OCI-LY1 (cell line): ENCODE measurements at regions not wholly inside any gene's neighbourhood (a gene's known extent, or its start where the extent isn't known, plus 50 kb on each side); places are given as distances from the start of the nearest gene placed in this dataset.
A peak's percentile ranks its signal among the peaks of the same experiment; 100 is the strongest.
"Not testable (repeated sequence)": the region's sequence is repeated elsewhere in the genome, so short reads cannot be mapped to it uniquely, and the experiment has no call there.

Source experiments
- H2AFZ ChIP-seq: fragments of 200-600 bp; sonication (generic), shearing (Covaris generic); 2 replicates; pipeline ENCODE4 v1.6.0; 2014; ENCODE audit warnings: antibody characterized with exemption, mild to moderate bottlenecking, low read length
- H3F3A ChIP-seq: fragments of 200-600 bp; sonication (generic), shearing (Covaris generic); 2 replicates; pipeline ENCODE4 v1.6.0; 2014; ENCODE audit warnings: mild to moderate bottlenecking, antibody characterized with exemption, low read length, moderate library complexity; ENCODE audit not compliant: insufficient read depth
- H3K27ac ChIP-seq: fragments of 200-600 bp; sonication (generic); 2 replicates; pipeline ENCODE4 v1.5.1; 2014; ENCODE audit warnings: low read length, mixed run types, mild to moderate bottlenecking, low read depth; ENCODE audit not compliant: poor library complexity, severe bottlenecking
- H3K27me3 ChIP-seq: fragments of 200-600 bp; sonication (generic); 2 replicates; pipeline ENCODE4 v1.6.0; 2014; ENCODE audit warnings: antibody characterized with exemption, mild to moderate bottlenecking, low read length, moderate library complexity; ENCODE audit not compliant: insufficient read depth
- H3K36me3 ChIP-seq: fragments of 200-600 bp; sonication (generic); 2 replicates; pipeline ENCODE4 v1.6.1; 2014; ENCODE audit warnings: mild to moderate bottlenecking, antibody characterized with exemption, low read length, moderate library complexity, mixed read lengths; ENCODE audit not compliant: insufficient read depth
- H3K4me1 ChIP-seq: fragments of 200-600 bp; sonication (generic); 2 replicates; pipeline ENCODE4 v1.5.1; 2014; ENCODE audit warnings: mild to moderate bottlenecking, low read length, moderate library complexity; ENCODE audit not compliant: insufficient read depth, severe bottlenecking
- H3K4me2 ChIP-seq: fragments of 200-600 bp; sonication (generic), shearing (Covaris generic); 2 replicates; pipeline ENCODE4 v1.6.1; 2014; ENCODE audit warnings: low read length
- H3K4me3 ChIP-seq: fragments of 200-600 bp; sonication (generic); 2 replicates; pipeline ENCODE4 v1.5.1; 2014; ENCODE audit warnings: low read length, low read depth, mild to moderate bottlenecking, mixed read lengths; ENCODE audit not compliant: poor library complexity, severe bottlenecking
- H3K79me2 ChIP-seq: fragments of 200-600 bp; shearing (Covaris generic); 2 replicates; pipeline ENCODE4 v1.6.1; 2016; ENCODE audit warnings: mixed run types, low read length, mixed read lengths; ENCODE audit not compliant: insufficient read depth
- H3K9ac ChIP-seq: fragments of 200-600 bp; sonication (generic), shearing (Covaris generic); 2 replicates; pipeline ENCODE4 v1.6.1; 2014; ENCODE audit warnings: mild to moderate bottlenecking, low read length, mixed read lengths
- H3K9me2 ChIP-seq: fragments of 200-600 bp; sonication (generic), shearing (Covaris generic); 2 replicates; pipeline ENCODE4 v1.6.1; 2014; ENCODE audit warnings: low read depth, mild to moderate bottlenecking, low read length, mixed read lengths
- H3K9me3 ChIP-seq: fragments of 200-600 bp; shearing (Covaris generic); 2 replicates; pipeline ENCODE4 v1.6.1; 2014; ENCODE audit warnings: low read length, mixed read lengths
- H4K20me1 ChIP-seq: fragments of 200-600 bp; sonication (generic), shearing (Covaris generic); 2 replicates; pipeline ENCODE4 v1.6.0; 2016; ENCODE audit warnings: mild to moderate bottlenecking, low read length; ENCODE audit not compliant: insufficient read depth
- CTCF ChIP-seq: fragments of 200-600 bp; sonication (generic), shearing (Covaris generic); IDR thresholded peaks from 2 replicates; pipeline ENCODE4 v1.5.1; 2017; ENCODE audit warnings: mild to moderate bottlenecking, antibody characterized with exemption, low read length, moderate library complexity, mixed read lengths
- EZH2 ChIP-seq: fragments of 200-600 bp; sonication (generic), shearing (Covaris generic); IDR thresholded peaks from 2 replicates; pipeline ENCODE4 v1.8.0; 2017; ENCODE audit warnings: borderline replicate concordance, mixed run types, mild to moderate bottlenecking, antibody characterized with exemption, low read length, moderate library complexity, mixed read lengths

- Histone ChIP-seq H3K9ac (no peak overlapping the region), H3K4me2 (no peak overlapping the region), H3F3A (no peaks in the 10 kb centered on the region), H2AFZ (no peak overlapping the region), H3K4me3 (no peak overlapping the region), H3K27me3 (no peaks in the 10 kb centered on the region), H3K79me2 (no peaks in the 10 kb centered on the region), H3K4me1 (no peaks in the 10 kb centered on the region), H4K20me1 (no peaks in the 10 kb centered on the region), H3K9me2 (no peaks in the 10 kb centered on the region), H3K36me3 (no peaks in the 10 kb centered on the region; the same call in 1 of the 2 replicates), H3K27ac (no peak overlapping the region), H3K9me3 (peaks cover 9% of the 10 kb centered on the region)
- TF ChIP-seq CTCF, result no peak
- TF ChIP-seq EZH2, result no peak
Observed at GRCh38 chr10:45227456-45227855, 88.0 kb downstream of the OR13A1 start.

- Histone ChIP-seq H3F3A (no peaks in the 10 kb centered on the region), H3K36me3 (no peaks in the 10 kb centered on the region; the same call in 1 of the 2 replicates), H3K9me3 (peaks cover 9% of the 10 kb centered on the region), H3K79me2 (no peaks in the 10 kb centered on the region), H4K20me1 (no peaks in the 10 kb centered on the region), H3K27me3 (no peaks in the 10 kb centered on the region), H3K4me1 (no peaks in the 10 kb centered on the region), H3K27ac (no peak overlapping the region), H3K9me2 (no peaks in the 10 kb centered on the region), H3K9ac (no peak overlapping the region), H3K4me2 (no peak overlapping the region), H2AFZ (no peak overlapping the region), H3K4me3 (no peak overlapping the region)
- TF ChIP-seq EZH2 (no peak), CTCF (no peak)
Observed at GRCh38 chr10:45229823-45230222, 85.6 kb downstream of the OR13A1 start.

- peak; percentile 59; the same call in 1 of the 2 replicates for TF ChIP-seq CTCF
- H3K79me2 ChIP-seq, H2AFZ ChIP-seq, H4K20me1 ChIP-seq, H3K27ac ChIP-seq, H3K9me2 ChIP-seq, H3K4me2 ChIP-seq, H3K36me3 ChIP-seq, H3K9me3 ChIP-seq, H3K27me3 ChIP-seq, H3F3A ChIP-seq, H3K9ac ChIP-seq, H3K4me3 ChIP-seq: not testable (repeated sequence)
- peaks cover 10% of the 10 kb centered on the region for H3K4me1 ChIP-seq
Observed at GRCh38 chr10:45235260-45235769, 80.1 kb downstream of the OR13A1 start.
